GM12891 (cell line): ENCODE measurements at regions not wholly inside any gene's neighbourhood (a gene's known extent, or its start where the extent isn't known, plus 50 kb on each side); places are given as distances from the start of the nearest gene placed in this dataset.

Experiments used
- POLR2A ChIP-seq: IDR thresholded peaks from 2 replicates; pipeline ENCODE4 v1.6.1; 2011; ENCODE audit warnings: low read depth, low read length, control low read depth
- POLR2AphosphoS5 ChIP-seq: IDR thresholded peaks from 2 replicates; pipeline ENCODE4 v1.6.1; 2011; ENCODE audit warnings: low read depth, low read length, control low read depth
- TAF1 ChIP-seq: IDR thresholded peaks from 2 replicates; pipeline ENCODE4 v1.6.1; 2011; ENCODE audit warnings: low read depth, low read length, control low read depth

- TF ChIP-seq POLR2AphosphoS5, result no peak
- no peak for TF ChIP-seq TAF1
- TF ChIP-seq POLR2A, result no peak
These were observed 313.4 kb downstream of the CXCL12 start for GRCh38 chr10:44071479-44071878.
